ENCODE measurements at regions not wholly inside any gene's neighbourhood (a gene's known extent, or its start where the extent isn't known, plus 50 kb on each side); places are given as distances from the start of the nearest gene placed in this dataset.

DNA sequence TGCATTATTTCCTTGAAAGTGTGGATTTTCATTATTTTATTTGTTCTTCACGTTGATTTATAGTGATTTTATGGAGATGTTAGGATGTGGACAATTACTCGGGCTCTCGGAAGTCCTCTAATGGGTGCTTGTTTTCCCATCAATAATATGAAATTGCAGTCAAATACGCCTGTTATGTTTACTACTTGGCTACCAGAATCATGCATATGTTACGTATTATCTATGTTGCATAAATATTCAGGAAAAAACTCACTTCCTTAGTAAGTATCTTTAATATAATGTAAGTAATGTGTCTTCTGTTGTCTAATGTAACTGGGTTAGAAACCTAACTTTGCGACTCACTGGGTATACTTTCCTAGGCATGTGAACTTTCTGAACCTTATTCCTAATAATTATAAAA is 823.4 kb upstream of the CHORDC1 start:
- Histone ChIP-seq H3K79me2 (ENCODE audit: insufficient read depth, low read depth) (no peaks in the 10 kb centered on the region), H3K4me1 (ENCODE audit: low read depth, poor library complexity, severe bottlenecking) (no peaks in the 10 kb centered on the region), H4K20me1 (ENCODE audit: insufficient read depth) (no peaks in the 10 kb centered on the region), H3K27ac (no peak overlapping the region), H3K36me3 (ENCODE audit: insufficient read depth) (no peaks in the 10 kb centered on the region), H3K4me2 (no peak overlapping the region), H3K27me3 (ENCODE audit: insufficient read depth, low read depth) (no peaks in the 10 kb centered on the region), H3K4me3 (IDR thresholded peaks at IDR 0.05; ENCODE audit: insufficient read depth, low read depth, low read length) (no peak overlapping the region), H3K9ac (no peak overlapping the region), H2AFZ (ENCODE audit: low read depth) (no peak overlapping the region)
- TF ChIP-seq, protein P1, sequence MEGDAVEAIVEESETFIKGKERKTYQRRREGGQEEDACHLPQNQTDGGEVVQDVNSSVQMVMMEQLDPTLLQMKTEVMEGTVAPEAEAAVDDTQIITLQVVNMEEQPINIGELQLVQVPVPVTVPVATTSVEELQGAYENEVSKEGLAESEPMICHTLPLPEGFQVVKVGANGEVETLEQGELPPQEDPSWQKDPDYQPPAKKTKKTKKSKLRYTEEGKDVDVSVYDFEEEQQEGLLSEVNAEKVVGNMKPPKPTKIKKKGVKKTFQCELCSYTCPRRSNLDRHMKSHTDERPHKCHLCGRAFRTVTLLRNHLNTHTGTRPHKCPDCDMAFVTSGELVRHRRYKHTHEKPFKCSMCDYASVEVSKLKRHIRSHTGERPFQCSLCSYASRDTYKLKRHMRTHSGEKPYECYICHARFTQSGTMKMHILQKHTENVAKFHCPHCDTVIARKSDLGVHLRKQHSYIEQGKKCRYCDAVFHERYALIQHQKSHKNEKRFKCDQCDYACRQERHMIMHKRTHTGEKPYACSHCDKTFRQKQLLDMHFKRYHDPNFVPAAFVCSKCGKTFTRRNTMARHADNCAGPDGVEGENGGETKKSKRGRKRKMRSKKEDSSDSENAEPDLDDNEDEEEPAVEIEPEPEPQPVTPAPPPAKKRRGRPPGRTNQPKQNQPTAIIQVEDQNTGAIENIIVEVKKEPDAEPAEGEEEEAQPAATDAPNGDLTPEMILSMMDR (conservative IDR thresholded peaks at IDR 0.05; ENCODE audit: low read depth, low read length), result no peak

DNA sequence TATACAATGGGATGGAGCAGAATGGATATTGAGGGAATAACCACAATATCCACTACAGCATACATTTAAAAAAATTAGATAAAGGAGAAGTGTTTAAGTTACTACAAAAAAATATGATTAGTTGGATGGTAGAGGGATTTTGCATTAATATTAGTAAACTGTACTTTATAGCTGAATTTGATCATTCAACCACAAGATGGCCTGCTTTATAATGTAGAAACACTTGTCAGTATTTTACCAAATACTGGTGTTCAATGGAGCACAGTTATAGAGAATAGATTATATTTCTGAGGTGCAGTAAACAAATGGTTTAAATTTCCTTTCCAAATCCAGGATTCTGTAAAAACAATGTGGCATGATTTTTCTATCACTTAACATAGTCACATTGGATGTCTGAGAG is 818.8 kb upstream of the CHORDC1 start:
- TF ChIP-seq, protein P1 (conservative IDR thresholded peaks at IDR 0.05; ENCODE audit: low read depth, low read length), result no peak
- no peak overlapping the region for H2AFZ ChIP-seq (ENCODE audit: low read depth)
- H3K4me1 ChIP-seq (ENCODE audit: low read depth, poor library complexity, severe bottlenecking), result no peaks in the 10 kb centered on the region
- H4K20me1 ChIP-seq (ENCODE audit: insufficient read depth), result no peaks in the 10 kb centered on the region
- H3K27ac ChIP-seq, result no peak overlapping the region
- H3K4me2 ChIP-seq, result no peak overlapping the region
- H3K27me3 ChIP-seq (ENCODE audit: insufficient read depth, low read depth), result no peaks in the 10 kb centered on the region
- no peaks in the 10 kb centered on the region for H3K36me3 ChIP-seq (ENCODE audit: insufficient read depth)
- no peak overlapping the region for H3K9ac ChIP-seq
- no peak overlapping the region for H3K4me3 ChIP-seq (IDR thresholded peaks at IDR 0.05; ENCODE audit: insufficient read depth, low read depth, low read length)
- H3K79me2 ChIP-seq (ENCODE audit: insufficient read depth, low read depth), result no peaks in the 10 kb centered on the region

DNA sequence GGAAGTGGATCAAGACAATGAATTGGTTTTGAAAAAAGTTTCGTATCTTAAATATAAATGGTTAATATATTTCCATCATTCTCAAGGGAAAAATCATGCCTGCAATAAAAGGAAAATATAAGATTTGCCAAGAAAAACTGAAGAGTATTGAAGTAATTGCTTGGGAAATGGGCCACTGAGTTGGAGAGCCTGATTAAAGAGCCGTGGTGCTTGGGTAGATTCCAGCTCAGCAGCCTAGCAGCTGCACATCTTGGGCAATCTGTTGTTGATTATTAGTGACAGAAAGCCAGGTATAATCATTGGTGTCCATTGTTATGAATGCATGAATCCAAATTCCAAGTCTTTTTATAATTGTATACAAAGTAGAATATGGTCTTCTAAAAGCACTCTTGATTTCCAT is 800.9 kb upstream of the CHORDC1 start:
- no peaks in the 10 kb centered on the region for H3K27me3 ChIP-seq (ENCODE audit: insufficient read depth, low read depth)
- H3K27ac ChIP-seq, result no peak overlapping the region
- no peak overlapping the region for H2AFZ ChIP-seq (ENCODE audit: low read depth)
- H3K4me1 ChIP-seq (ENCODE audit: low read depth, poor library complexity, severe bottlenecking), result no peaks in the 10 kb centered on the region
- H3K36me3 ChIP-seq (ENCODE audit: insufficient read depth), result no peaks in the 10 kb centered on the region
- no peak overlapping the region for H3K4me2 ChIP-seq
- H4K20me1 ChIP-seq (ENCODE audit: insufficient read depth), result no peaks in the 10 kb centered on the region
- H3K4me3 ChIP-seq (IDR thresholded peaks at IDR 0.05; ENCODE audit: insufficient read depth, low read depth, low read length), result no peak overlapping the region
- H3K9ac ChIP-seq, result no peak overlapping the region
- TF ChIP-seq, protein P1 (conservative IDR thresholded peaks at IDR 0.05; ENCODE audit: low read depth, low read length), result no peak
- H3K79me2 ChIP-seq (ENCODE audit: insufficient read depth, low read depth), result no peaks in the 10 kb centered on the region

DNA sequence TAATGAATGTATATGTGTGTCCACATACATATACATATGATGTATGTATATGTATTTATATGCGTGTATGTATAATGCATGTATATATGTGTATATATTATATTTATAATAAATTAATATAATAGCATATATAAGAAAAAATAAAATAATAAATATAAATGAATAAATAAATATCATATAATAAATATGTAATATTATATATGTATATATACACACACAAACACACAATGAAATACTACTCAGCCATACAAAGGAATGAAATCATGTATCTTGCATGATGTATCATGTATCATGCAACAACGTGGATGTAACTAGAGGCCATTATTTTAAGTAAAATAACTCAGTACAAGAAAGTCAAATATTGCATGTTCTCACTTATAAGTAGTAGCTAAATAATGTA is 788.7 kb upstream of the CHORDC1 start:
- no peaks in the 10 kb centered on the region for H3K4me1 ChIP-seq (ENCODE audit: low read depth, poor library complexity, severe bottlenecking)
- no peaks in the 10 kb centered on the region for H4K20me1 ChIP-seq (ENCODE audit: insufficient read depth)
- no peaks in the 10 kb centered on the region for H3K36me3 ChIP-seq (ENCODE audit: insufficient read depth)
- H3K4me2 ChIP-seq, result no peak overlapping the region
- no peaks in the 10 kb centered on the region for H3K27me3 ChIP-seq (ENCODE audit: insufficient read depth, low read depth)
- H3K9ac ChIP-seq, result no peak overlapping the region
- no peak overlapping the region for H3K27ac ChIP-seq
- TF ChIP-seq, protein P1 (conservative IDR thresholded peaks at IDR 0.05; ENCODE audit: low read depth, low read length), result no peak
- H2AFZ ChIP-seq (ENCODE audit: low read depth), result no peak overlapping the region
- no peaks in the 10 kb centered on the region for H3K79me2 ChIP-seq (ENCODE audit: insufficient read depth, low read depth)
- no peak overlapping the region for H3K4me3 ChIP-seq (IDR thresholded peaks at IDR 0.05; ENCODE audit: insufficient read depth, low read depth, low read length)

DNA sequence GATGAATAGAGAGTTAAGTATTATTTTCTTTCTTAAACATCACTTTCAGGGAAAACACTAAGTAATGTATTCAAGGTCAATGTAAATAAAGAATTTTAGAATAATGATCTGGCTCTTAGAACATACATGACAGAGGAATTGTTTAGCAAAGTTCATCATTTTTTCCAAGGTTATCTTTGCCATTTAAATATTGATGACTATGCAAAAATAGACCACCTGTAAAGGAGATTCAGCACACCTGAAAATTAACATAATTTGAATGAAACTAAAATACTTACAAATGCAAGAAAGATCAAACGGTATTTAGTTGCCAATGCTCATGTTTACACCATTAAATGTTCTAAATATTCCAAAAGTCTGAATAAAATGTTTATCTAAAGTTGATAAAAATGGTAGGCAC is 782.6 kb upstream of the CHORDC1 start:
- H3K36me3 ChIP-seq (ENCODE audit: insufficient read depth), result no peaks in the 10 kb centered on the region
- no peaks in the 10 kb centered on the region for H4K20me1 ChIP-seq (ENCODE audit: insufficient read depth)
- TF ChIP-seq, protein P1 (conservative IDR thresholded peaks at IDR 0.05; ENCODE audit: low read depth, low read length), result no peak
- H3K9ac ChIP-seq, result no peak overlapping the region
- H3K79me2 ChIP-seq (ENCODE audit: insufficient read depth, low read depth), result no peaks in the 10 kb centered on the region
- H3K4me2 ChIP-seq, result no peak overlapping the region
- no peak overlapping the region for H2AFZ ChIP-seq (ENCODE audit: low read depth)
- no peaks in the 10 kb centered on the region for H3K27me3 ChIP-seq (ENCODE audit: insufficient read depth, low read depth)
- H3K4me3 ChIP-seq (IDR thresholded peaks at IDR 0.05; ENCODE audit: insufficient read depth, low read depth, low read length), result no peak overlapping the region
- H3K4me1 ChIP-seq (ENCODE audit: low read depth, poor library complexity, severe bottlenecking), result no peaks in the 10 kb centered on the region
- no peak overlapping the region for H3K27ac ChIP-seq
